ENCODE measurements at regions not wholly inside any gene's neighbourhood (a gene's known extent, or its start where the extent isn't known, plus 50 kb on each side); places are given as distances from the start of the nearest gene placed in this dataset.

GRCh38 chr1:30051777-30052176 is 671.6 kb downstream of the MATN1 start:
- TF ChIP-seq POLR2A (IDR thresholded peaks at IDR 0.05; ENCODE audit: low read length) (no peak), GATA1 (IDR thresholded peaks at IDR 0.05; ENCODE audit: low read depth, low read length) (no peak)

All from erythroblast (primary cell).